Posterior cingulate gyrus (tissue), 11 donors: ENCODE measurements at regions not wholly inside any gene's neighbourhood (a gene's known extent, or its start where the extent isn't known, plus 50 kb on each side); places are given as distances from the start of the nearest gene placed in this dataset.

Experiments
- DNase-seq, 10 donors: peaks; one replicate each; pipeline versions ENCODE4 v3.0.0 to v3.0.0-alpha.2; 2020 to 2021; ENCODE audit warnings: mixed read lengths in 3 of 10
- intact Hi-C: fragments of 100-400 bp; cut with DNase I; formaldehyde crosslinking; loops from one replicate; pipeline ENCODE4 v1.15.1; 2023

GRCh38 chr5:133816791-133817190 lies 151.6 kb downstream of the C5orf15 start:
- intact Hi-C loops: no loop called here
- DNase-seq: peak in 1 of 10 donors; percentile 29

- intact Hi-C loops: no loop called here
- DNase-seq: no peak
Observed at GRCh38 chr5:133814152-133814551, 154.3 kb downstream of the C5orf15 start.

DNA sequence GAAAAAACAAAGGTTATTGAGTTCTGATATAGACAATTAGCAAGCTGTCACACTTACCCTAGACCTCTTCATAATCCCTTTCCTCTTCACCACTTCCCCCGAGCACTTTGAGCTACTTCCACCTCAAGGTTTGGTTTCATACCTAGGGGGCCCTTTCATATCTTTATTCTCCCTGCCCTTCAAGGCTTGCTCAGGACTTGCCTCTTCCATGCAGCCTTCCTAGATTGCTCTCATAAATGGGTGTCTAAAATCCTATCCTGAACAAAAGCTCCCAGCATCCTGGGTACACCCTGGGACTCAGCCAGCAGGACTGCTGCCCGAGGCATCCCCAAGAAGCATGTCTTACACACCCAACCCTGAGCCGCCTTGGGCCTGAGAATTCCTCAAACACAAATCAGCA lies 157.3 kb downstream of the C5orf15 start:
- no peak for DNase-seq
- intact Hi-C loops: no loop called here

- DNase-seq: no peak
- intact Hi-C loops: no loop called here
Observed at GRCh38 chr5:133809801-133810200, 158.6 kb downstream of the C5orf15 start.

DNA sequence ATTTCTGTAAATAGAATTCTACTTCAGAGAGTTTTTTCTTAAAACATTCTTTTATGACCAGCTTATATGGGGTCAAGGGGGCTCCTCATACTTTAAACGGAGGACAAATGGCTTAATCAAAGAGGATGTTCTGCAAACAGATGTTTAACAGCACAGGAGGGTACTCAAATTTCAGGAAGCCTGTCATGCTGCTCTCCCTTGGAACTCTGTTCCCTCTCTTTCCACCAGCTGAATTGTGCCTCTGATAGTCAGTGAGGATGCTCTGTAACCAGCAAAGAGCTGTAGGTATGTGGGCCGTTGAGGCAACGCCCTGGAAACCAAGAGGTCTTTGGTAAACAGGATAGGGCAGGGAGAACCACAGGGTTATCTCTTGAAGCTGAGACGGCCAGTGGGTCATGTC lies 161.1 kb downstream of the C5orf15 start:
- intact Hi-C loops: no loop called here
- DNase-seq: no peak

DNA sequence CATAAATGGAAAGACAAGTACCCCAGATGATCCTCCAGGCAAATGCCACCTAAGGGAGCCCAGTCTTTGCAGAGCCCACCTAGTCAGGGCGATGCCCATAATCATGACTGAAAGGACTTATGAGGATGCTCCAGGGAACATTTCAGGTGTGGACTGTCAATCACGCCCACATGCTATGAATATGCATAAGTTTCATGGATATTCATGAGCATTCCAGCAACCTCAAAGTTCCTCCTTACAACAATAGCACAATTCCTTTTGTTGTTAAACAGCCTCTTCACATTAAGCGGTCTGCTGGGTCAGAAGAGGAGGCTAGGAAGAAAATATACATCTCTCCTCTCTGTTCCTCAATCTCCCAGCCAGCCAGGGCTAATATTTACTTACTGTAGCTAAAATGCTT lies 161.6 kb downstream of the C5orf15 start:
- no peak for DNase-seq
- intact Hi-C loops: no loop called here

DNA sequence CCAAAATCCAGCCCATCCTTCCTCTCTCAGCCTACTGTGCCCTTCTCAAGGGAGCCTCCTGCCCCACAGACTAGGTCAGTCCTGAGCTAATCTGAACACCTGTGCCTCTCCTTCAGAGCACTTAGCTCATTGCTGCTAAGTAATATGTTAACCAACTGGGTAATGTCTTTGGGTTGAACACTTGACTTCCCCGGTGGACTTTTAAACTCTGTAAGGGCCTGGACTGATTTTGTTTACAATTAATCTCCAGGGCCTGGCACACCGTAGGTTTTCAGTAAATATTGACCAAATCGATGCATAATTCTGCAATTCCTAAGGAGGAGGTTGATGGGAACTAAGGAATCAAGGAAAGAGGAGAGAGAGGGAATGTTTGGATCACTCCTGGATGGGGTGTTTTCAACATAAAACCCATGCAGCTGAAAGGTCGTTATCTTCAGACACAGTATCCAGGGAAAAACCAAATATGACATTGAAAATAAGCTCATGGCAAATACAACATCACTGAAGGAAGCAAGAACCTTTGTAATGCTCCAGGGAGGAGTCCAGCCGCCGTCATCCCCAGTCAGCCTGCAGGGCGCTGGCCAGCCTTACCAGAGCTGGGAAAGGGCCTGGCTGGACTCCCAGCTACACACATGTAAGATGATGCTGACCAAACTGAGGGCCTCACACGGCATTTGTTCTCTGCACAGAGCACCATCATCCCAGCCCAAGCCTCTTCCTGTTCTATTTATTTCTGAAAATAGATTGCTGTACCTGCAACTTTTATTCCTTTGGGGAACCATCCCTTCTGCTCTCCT lies 166.3 kb downstream of the C5orf15 start:
- intact Hi-C loops: no loop called here
- DNase-seq: peak in 1 of 10 donors; percentile 79

- DNase-seq: peak in 1 of 10 donors; percentile 66
- intact Hi-C loops: no loop called here
Observed at GRCh38 chr5:133801431-133801830, 167.0 kb downstream of the C5orf15 start.

- intact Hi-C loops: no loop called here
- DNase-seq: no peak
Observed at GRCh38 chr5:133799571-133800237, 168.7 kb downstream of the C5orf15 start.

- no peak for DNase-seq
- intact Hi-C loops: no loop called here
Observed at GRCh38 chr5:133797167-133797566, 171.3 kb downstream of the C5orf15 start.

DNA sequence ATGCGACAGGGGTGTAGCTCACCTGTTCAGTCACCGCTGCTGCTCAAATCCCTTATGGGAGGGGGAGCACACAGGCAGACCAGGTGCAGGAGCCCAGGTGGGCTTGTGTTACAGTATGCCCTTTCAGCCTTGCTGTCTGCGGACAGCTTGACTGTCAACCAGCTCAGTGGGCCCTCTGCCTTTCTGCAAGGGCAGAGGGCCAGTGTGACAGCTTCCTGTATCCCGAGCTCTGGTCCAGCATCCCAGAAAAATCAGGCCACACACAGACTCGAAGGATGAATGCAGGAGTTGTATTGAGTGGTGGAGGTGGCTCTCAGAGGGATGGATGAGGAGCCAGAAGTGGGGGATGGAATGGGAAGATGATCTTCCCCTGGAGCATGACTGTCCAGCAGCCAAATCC lies 172.2 kb downstream of the C5orf15 start:
- DNase-seq: no peak
- intact Hi-C loops: no loop called here

DNA sequence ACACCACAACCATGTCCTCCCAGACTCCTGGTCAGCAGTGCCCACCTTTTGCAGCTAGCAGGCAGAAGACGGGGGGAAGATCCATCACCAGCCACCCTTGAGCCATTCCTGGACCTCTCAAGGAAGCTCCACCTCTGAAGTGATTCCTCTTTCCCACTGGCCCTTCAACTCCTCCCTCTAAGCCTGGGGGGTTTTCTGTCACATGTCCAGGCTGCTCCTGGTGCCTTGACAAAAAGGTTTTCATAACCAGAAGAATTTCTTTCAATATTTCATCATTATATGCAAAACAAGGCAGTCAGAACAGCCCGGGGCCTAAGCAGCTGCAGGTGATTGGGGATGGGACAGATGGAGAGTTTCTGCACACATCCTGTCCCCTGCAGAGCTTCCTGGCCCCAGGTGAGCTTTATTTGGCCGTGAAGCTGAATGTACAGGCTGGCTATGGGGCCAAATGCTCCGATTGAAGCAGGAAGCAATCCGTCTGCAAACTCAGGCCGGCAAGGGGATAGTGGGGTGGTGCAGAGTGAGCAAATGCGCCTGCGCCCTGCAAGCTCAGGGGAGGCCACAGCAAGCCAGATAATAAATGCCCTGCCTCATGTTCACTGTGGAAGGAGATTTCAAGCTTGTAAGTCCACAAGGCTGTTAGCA lies 173.5 kb downstream of the C5orf15 start:
- DNase-seq: no peak
- intact Hi-C loops: no loop called here

DNA sequence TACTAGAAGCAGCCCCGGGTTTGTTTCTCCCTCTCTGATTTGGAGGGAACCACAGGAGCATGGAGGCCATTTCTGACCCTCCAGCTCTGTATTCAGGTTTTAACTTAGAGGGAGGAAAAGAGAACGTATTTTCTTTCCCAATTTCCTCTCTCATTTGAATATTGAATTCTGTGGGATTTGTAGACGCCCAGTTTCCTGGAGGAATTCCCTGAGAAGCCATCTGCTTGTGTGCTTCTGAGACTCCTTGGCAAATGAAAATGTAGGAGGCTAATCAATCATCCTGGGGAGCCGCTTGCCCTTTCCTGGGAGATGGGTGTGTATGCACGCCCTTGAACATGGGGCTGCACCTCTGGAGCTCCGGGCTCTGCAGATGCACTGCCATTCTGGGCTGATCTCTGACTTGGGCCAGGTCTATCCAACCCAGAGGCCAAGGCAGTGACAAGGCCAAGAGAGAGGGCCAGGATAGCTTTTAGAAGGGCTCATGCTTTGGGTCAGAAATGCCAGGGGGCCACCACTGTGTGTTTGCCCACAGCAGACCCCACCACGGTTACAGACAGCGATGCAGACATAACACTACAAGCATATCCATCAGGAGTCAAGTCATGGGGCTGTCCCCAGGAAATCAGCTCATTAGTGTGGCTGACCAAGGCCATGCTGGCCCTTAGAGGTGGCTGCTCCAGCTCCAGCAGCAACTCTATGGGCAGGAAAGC lies 174.5 kb downstream of the C5orf15 start:
- intact Hi-C loops: no loop called here
- DNase-seq: no peak

DNA sequence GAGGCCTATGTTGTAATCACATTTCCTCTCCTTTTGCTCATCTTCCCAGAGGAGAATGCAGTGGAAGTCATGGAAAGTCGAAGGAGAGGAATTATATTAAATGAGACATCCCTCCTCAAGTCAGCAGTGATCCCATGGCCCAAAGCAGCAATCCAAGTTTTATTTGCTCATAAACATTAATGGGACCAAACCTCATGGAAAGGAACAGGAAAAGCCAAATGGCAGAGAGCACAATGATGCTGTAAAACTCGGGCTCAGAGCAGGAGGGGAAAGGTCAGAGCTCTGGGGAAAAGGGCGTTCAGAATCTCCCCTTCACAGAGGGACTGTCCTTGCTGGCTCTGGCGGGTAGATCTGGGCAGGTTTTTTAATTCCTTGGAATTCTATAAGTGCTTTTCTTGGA lies 175.8 kb downstream of the C5orf15 start:
- no peak for DNase-seq
- intact Hi-C loops: no loop called here

DNA sequence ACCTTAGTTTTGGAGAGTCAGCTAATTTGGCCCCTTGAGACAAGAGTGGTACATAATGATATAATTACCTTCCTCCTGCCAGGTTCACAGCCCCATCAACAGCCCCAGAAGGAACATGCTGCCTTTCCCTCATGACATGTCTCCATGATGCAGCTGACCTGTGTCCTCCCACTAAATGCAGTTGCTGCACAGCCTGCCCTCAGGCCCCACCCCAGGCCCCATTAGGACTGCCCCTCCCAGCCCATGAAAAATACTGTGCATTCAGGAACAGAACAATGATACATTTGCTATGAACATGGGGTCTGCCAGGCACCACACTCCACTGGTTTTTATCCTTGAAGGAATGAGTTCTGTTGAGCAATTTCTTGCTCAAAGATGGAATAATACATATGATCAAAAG lies 176.4 kb downstream of the C5orf15 start:
- intact Hi-C loops: no loop called here
- no peak for DNase-seq

- DNase-seq: no peak
- intact Hi-C loops: no loop called here
Observed at GRCh38 chr5:133790898-133791297, 177.5 kb downstream of the C5orf15 start.

DNA sequence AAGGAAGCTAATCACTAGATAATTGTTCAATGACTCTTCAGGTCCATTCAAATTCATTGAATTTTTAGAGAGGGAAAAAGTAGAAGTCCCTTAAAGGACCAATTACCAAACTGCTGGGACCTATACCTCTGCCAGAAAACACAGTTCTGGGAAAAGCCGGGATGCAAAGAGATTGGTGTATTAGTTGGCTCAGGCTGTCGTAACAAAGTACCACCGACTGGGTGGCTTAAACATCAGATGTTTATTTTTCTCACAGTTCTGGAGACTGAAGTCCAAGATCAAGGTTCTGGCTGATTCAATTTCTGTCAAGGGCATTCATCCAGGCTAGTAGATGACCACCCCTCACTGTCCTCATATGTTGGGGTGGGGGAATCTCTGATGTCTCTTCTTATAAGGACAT lies 177.1 kb upstream of the FSTL4 start:
- intact Hi-C loops: no loop called here
- DNase-seq: no peak

- DNase-seq: no peak
- intact Hi-C loops: no loop called here
Observed at GRCh38 chr5:133788121-133788520, 175.8 kb upstream of the FSTL4 start.

DNA sequence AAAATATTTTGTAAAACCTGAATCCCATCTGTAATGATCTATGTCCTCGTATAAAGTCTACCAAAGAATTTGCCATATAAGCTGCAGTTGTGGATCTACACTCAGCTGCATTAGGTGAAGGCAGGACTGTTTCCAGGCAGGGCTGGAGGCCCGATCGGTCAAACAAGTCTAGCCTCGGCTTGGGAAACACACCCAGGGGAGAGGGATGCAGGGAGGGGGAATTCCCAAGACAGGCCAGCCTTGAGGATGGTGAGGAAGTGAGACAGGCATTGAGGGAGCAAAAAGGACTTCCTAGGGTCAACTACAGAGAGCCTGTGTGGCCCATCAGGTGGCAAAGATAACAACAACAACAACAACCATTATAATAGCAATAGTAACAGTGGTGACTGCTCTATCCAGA lies 174.1 kb upstream of the FSTL4 start:
- intact Hi-C loops: no loop called here
- no peak for DNase-seq

DNA sequence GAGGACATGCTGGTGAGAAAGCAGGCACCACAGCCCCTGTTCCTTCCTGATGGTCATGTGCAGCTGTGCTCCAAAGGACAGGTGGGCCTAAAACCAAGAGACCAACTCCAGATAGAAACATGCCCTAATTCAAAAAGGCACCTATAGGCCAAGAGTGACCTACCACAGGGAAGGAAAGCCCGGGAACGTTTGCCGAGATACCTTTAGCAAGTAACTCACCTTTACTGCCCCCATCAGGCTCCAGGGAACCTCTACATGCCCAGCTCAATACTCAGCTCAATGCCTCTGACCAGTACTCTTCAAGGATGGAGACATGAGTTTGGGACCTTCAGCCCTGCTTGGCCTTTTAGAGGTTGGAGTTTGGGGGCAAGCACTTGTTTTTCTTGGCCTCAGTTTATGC lies 172.8 kb upstream of the FSTL4 start:
- intact Hi-C loops: no loop called here
- no peak for DNase-seq

GRCh38 chr5:133783481-133783880 lies 171.1 kb upstream of the FSTL4 start:
- DNase-seq: no peak
- intact Hi-C loops: no loop called here
